Loucy (cell line): ENCODE measurements at regions not wholly inside any gene's neighbourhood (a gene's known extent, or its start where the extent isn't known, plus 50 kb on each side); places are given as distances from the start of the nearest gene placed in this dataset.

Experiments used
- CTCF ChIP-seq: fragments of 200-600 bp; sonication (generic); conservative IDR thresholded peaks from 2 replicates; pipeline ENCODE4 v1.5.1; 2014; ENCODE audit warnings: mild to moderate bottlenecking, antibody characterized with exemption, low read length
- EZH2phosphoT487 ChIP-seq: fragments of 200-600 bp; IDR thresholded peaks from 2 replicates; pipeline ENCODE4 v1.6.1; 2018; ENCODE audit warnings: antibody characterized with exemption, mild to moderate bottlenecking, moderate library complexity, borderline replicate concordance

DNA sequence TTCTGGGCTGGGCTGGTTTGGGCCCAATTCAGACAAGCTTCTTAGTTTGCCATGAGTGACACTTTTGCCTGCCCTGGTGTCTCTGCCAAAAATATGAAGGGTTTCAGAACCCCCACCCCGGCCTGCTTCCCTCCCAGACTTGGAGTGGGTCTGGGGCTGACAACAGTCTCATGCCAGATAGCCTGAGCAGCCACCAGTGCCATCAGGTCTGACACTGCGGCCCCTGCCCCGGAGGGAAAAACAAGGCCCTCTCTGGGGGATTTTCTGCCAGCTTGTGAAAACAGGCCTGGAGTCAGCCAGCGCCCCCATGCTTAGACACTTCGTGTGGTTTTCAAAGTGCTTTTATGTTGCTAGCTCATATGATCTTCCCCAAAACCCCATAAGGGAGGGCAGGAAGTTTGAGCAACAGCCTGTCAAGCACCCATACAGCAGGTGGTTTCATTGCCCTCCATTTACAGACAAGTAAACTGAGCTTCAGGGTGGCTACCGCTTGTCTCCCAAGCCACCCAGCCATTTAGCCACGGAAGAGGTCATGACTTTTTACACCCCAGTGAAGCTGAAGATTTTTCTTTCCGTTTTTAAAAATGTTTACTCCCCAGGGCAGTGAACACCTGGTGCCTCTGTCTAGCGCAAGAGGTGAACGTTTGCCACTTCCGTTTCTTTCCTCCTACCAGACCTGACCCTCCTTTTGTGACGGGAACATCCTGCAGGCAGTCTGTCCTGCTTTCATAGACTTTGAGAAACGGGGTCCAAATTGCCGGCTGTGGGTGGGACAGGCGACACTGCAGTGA, 300.6 kb downstream of the SEC14L1 start:
- TF ChIP-seq CTCF: 0 out of 2 replicates have a peak, but pooled peaks have one; percentile 13
- no peak for TF ChIP-seq EZH2phosphoT487
